ENCODE measurements at regions not wholly inside any gene's neighbourhood (a gene's known extent, or its start where the extent isn't known, plus 50 kb on each side); places are given as distances from the start of the nearest gene placed in this dataset.
"Not testable (repeated sequence)": the region's sequence is repeated elsewhere in the genome, so short reads cannot be mapped to it uniquely, and the experiment has no call there.

DNA sequence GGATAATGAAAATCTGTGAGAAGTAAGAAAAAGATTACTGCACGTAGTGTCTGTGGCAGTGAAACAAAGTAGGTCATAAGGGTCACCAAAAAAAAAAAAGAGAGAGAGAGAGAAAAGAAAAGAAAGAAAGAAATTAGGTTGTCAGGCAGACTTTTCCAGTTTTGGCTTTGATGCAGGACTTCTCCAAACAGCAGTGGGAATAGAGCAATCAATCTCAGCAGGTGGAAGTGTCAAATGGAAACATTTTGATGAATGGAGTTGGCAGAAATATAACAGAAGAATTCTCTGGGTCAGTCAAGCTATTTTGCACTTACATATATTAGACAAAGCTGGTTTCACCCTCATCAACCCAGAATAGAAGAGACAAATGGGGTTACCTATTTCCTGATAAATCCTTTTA is 745.8 kb downstream of the SLC6A15 start:
- TF ChIP-seq, protein P1, sequence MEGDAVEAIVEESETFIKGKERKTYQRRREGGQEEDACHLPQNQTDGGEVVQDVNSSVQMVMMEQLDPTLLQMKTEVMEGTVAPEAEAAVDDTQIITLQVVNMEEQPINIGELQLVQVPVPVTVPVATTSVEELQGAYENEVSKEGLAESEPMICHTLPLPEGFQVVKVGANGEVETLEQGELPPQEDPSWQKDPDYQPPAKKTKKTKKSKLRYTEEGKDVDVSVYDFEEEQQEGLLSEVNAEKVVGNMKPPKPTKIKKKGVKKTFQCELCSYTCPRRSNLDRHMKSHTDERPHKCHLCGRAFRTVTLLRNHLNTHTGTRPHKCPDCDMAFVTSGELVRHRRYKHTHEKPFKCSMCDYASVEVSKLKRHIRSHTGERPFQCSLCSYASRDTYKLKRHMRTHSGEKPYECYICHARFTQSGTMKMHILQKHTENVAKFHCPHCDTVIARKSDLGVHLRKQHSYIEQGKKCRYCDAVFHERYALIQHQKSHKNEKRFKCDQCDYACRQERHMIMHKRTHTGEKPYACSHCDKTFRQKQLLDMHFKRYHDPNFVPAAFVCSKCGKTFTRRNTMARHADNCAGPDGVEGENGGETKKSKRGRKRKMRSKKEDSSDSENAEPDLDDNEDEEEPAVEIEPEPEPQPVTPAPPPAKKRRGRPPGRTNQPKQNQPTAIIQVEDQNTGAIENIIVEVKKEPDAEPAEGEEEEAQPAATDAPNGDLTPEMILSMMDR (IDR thresholded peaks at IDR 0.05; ENCODE audit: control extremely low read depth, extremely low read depth, low read depth, missing control alignments), result no peak
- no peak for DNase-seq (ENCODE audit: extremely low spot score)
- ChIA-PET POLR2A (no interaction called here), CTCF (no interaction called here)

DNA sequence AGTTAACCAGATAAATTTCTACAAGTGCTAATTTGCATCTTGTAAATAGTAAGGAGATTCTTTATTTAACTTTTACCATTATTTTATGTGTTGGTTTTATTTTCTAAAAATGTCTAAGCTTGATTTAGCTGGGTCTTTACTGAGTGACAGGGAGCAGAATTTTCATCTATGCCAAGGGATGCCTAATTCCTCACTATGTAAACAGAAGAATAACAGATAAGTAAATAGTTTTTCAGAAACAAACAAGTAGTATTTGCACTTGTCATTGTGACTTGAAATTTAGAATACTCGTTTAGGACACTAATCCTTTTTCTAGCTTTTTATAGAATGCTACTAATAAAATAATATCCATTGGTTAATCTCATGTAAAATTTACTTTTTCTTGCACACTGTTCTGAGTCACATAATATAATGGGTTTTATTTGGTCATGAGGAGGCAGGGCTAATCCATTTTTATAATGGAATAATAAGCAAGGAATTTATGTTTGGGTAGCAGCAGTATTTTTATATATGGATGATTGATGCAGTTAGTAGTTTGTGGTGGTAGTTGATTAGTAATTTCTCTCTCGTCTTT is 746.5 kb downstream of the SLC6A15 start:
- TF ChIP-seq, protein P1 (IDR thresholded peaks at IDR 0.05; ENCODE audit: control extremely low read depth, extremely low read depth, low read depth, missing control alignments), result no peak
- no peak for DNase-seq (ENCODE audit: extremely low spot score)
- POLR2A ChIA-PET, result no interaction called here
- CTCF ChIA-PET, result no interaction called here

DNA sequence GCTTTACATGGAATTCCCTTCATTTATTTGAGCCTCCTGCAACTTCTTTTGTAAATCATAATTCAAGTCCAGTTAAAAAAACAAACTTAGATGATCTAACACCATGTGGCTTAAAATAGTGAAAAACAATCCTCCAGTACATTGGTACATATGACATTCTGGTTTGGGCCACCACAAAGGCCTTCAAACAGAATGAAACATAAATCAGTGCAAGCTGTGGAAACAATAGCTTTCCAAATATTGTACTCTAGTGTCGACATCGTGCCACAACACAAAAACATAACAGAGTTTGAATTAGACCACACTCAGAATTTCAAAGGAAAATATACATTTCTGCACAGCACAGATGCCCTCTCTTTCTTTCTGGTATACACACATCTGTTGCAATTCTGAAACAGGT is 751.3 kb downstream of the SLC6A15 start:
- TF ChIP-seq, protein P1 (IDR thresholded peaks at IDR 0.05; ENCODE audit: control extremely low read depth, extremely low read depth, low read depth, missing control alignments), result no peak
- no peak for DNase-seq (ENCODE audit: extremely low spot score)
- POLR2A ChIA-PET, result no interaction called here
- CTCF ChIA-PET, result no interaction called here

DNA sequence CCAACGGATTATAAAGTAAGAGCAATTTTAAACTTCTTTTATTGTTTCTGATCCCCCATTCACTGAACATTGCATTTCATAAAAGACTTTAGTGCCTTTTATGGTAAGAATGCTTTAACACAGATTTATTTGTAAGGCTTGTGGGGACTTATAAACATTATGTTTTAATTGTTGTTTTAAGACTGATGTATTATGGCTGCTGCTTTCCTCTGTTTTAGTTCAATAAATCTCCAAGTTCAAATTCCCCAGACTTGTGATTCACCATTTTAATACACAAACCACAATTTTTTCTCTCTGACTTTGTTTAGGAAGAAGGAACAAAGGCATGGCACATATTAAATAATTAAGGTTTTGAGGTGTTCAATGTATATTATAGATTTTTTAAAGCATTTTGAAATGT is 753.3 kb downstream of the SLC6A15 start:
- POLR2A ChIA-PET, result no interaction called here
- CTCF ChIA-PET, result no interaction called here
- TF ChIP-seq, protein P1 (IDR thresholded peaks at IDR 0.05; ENCODE audit: control extremely low read depth, extremely low read depth, low read depth, missing control alignments), result no peak

DNA sequence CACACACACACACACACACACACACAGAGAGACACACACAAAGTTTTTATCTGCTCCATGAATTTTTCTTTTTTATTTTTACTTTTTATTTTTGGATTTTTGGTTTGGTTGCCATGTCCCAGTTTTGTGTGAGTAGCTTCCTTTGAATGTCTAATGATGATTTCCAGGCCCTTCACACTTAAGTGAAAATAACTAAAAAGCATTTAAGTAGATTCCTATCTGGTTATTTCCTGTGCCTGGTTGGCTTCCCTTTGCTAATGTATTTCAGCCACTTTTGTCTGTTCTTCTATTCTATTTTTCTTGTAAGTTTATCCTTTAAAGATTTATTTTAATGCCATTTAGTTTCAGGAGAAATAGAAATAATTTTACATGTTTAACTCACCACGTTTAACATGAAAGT is 755.4 kb downstream of the SLC6A15 start:
- TF ChIP-seq, protein P1 (IDR thresholded peaks at IDR 0.05; ENCODE audit: control extremely low read depth, extremely low read depth, low read depth, missing control alignments), result no peak
- POLR2A ChIA-PET, result no interaction called here
- no peak for DNase-seq (ENCODE audit: extremely low spot score)
- CTCF ChIA-PET, result no interaction called here

More for the DNA sequence above, 753.3 kb downstream of the SLC6A15 start:
- DNase-seq (ENCODE audit: extremely low spot score), result no peak

DNA sequence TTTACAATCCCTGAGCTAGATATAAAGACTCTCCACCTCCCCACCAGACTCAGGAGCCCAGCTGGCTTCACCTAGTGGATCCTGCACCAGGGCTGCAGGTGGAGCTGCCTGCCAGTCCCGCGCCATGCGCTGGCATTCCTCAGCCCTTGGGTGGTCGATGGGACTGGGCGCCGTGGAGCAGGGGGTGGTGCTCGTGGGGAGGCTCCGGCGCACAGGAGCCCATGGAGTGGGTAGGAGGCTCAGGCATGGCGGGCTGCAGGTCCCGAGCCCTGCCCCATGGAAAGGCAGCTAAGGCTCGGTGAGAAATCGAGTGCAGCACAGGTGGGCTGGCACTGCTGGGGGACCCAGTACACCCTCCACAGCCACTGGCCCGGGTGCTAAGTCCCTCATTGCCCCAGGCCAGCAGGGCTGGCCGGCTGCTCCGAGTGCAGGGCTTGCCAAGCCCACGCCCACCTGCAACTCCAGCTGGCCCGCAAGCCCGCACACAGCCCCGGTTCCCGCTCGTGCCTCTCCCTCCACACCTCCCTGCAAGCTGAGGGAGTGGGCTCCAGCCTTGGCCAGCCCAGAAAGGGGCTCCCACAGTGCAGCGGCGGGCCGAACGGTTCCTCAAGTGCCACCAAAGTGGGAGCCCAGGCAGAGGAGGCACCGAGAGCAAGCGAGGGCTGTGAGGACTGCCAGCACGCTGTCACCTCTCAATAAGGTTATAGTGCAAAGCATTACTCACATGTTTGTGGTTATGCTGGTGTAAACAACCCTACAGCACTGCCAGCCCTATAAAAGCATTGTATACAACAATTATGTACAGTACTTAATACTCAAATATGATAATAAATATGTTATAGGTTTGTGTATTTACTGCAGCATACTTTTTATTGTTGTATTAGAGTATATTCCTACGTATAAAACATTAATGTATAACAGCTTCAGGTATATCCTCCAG is 757.3 kb downstream of the SLC6A15 start:
- CTCF ChIA-PET; POLR2A ChIA-PET; DNase-seq (ENCODE audit: extremely low spot score): not testable (repeated sequence)

DNA sequence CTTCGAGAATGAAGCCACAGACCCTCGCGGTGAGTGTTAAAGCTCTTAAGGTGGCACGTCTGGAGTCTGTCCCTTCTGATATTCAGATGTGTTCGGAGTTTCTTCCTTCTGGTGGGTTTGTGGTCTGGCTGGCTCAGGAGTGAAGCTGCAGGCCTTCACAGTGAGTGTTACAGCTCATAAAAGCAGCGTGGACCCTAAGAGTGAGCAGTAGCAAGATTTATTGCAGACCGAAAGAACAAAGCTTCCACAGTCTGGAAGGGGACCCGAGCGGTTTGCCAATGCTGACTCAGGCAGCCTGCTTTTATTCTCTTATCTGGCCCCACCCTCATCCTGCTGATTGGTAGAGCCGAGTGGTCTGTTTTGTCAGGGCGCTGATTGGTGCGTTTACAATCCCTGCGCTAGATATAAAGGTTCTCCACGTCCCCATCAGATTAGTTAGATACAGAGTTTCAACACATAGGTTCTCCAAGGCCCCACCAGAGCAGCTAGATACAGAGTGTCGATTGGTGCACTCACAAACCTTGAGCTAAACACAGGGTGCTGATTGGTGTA is 758.1 kb downstream of the SLC6A15 start:
- CTCF ChIA-PET; DNase-seq (ENCODE audit: extremely low spot score); POLR2A ChIA-PET: not testable (repeated sequence)

Measured in GM10248 (cell line).